HCT116 (cell line): ENCODE measurements at regions not wholly inside any gene's neighbourhood (a gene's known extent, or its start where the extent isn't known, plus 50 kb on each side); places are given as distances from the start of the nearest gene placed in this dataset.

Experiments used
- ATAC-seq: fragments of 200-7000 bp; cut with Tn5 transposase; 2 replicates; pipeline ENCODE4 v1.9.1; 2020; ENCODE audit warnings: mild to moderate bottlenecking, moderate library complexity
- BruUV-seq: library from RNA; stranded (reverse); fragments of 400-500 nt; replicated peaks from 2 replicates; lab custom pipeline; 2021; lab: Mats Ljungman, UMichigan
- CTCF ChIA-PET: fragments of 300-600 bp; sonication (Branson Sonifier 250); formaldehyde crosslinking; loops from one replicate; lab custom pipeline; 2021; ENCODE audit warnings: antibody characterized with exemption; lab: Charles Lee
- POLR2A ChIA-PET: fragments of 300-600, 350-600 bp; sonication (Branson Sonifier 250); formaldehyde crosslinking; loops from one replicate; lab custom pipeline; 2021; ENCODE audit warnings: antibody characterized with exemption; lab: Charles Lee
- RAD21 ChIA-PET, 2 experiments: fragments of 300-600 bp; sonication (Branson Sonifier 250); formaldehyde crosslinking; loops; one replicate each; lab custom pipeline; 2023; ENCODE audit warnings: low total read pairs in 2 of 2; ENCODE audit not compliant: uncharacterized antibody in 2 of 2, unreplicated experiment in 2 of 2, low non-redundant PET in 1 of 2; lab: Charles Lee
- DNase-seq: peaks from one replicate; pipeline ENCODE4 v3.0.0-alpha.2; 2010; ENCODE audit warnings: low read depth, low spot score
- H2AFZ ChIP-seq: fragments of 200-600 bp; shearing (Covaris generic), sonication (generic); 2 replicates; pipeline ENCODE4 v1.6.1; 2017; ENCODE audit warnings: low read depth, mixed run types, mixed read lengths, antibody characterized with exemption, low read length; ENCODE audit not compliant: poor library complexity, severe bottlenecking
- H3K27ac ChIP-seq: 2 replicates; pipeline ENCODE4 v1.5.1; 2012; ENCODE audit warnings: low read depth, low read length
- H3K27me3 ChIP-seq: fragments of 200-600 bp; sonication (generic); 2 replicates; pipeline ENCODE4 v1.6.1; 2016; ENCODE audit warnings: mixed run types, low read length, mixed read lengths; ENCODE audit not compliant: insufficient read depth
- H3K36me3 ChIP-seq, 2 experiments: fragments of 200-500 bp in 1 of 2; fragments of 200-600 bp in 1 of 2; sonication (Bioruptor generic) in 1 of 2; sonication (generic) in 1 of 2; 2 replicates each; pipeline versions ENCODE4 v1.5.1 to v1.6.1; 2014 to 2016; ENCODE audit warnings: low read length in 2 of 2, inconsistent platforms in 1 of 2, mixed read lengths in 1 of 2, mixed run types in 1 of 2; ENCODE audit not compliant: insufficient read depth in 2 of 2, control insufficient read depth in 1 of 2
- H3K4me1 ChIP-seq, 2 experiments: fragments of 200-600 bp in 1 of 2; sonication (generic) in 1 of 2; 2 replicates each; pipeline versions ENCODE4 v1.5.1 to v1.6.1; 2012 to 2017; ENCODE audit warnings: low read length in 2 of 2, inconsistent platforms in 1 of 2, mild to moderate bottlenecking in 1 of 2, mixed read lengths in 1 of 2, mixed run types in 1 of 2, moderate library complexity in 1 of 2; ENCODE audit not compliant: insufficient read depth in 2 of 2, control insufficient read depth in 1 of 2
- H3K4me2 ChIP-seq: fragments of 200-600 bp; sonication (generic); 2 replicates; pipeline ENCODE4 v1.6.1; 2017; ENCODE audit warnings: mixed run types, low read length, mixed read lengths
- H3K4me3 ChIP-seq, 2 experiments: fragments of 200-600 bp in 1 of 2; sonication (generic) in 1 of 2; replicated peaks in 1 of 2; 2 replicates each; pipeline ENCODE4 v1.5.1; 2011 to 2016; ENCODE audit warnings: low read length in 2 of 2, control low read depth in 1 of 2, low read depth in 1 of 2, mild to moderate bottlenecking in 1 of 2, mixed read lengths in 1 of 2, mixed run types in 1 of 2
- H3K79me2 ChIP-seq: fragments of 200-600 bp; sonication (generic); 2 replicates; pipeline ENCODE4 v1.6.1; 2017; ENCODE audit warnings: mild to moderate bottlenecking, mixed run types, low read length, moderate library complexity, mixed read lengths; ENCODE audit not compliant: insufficient read depth
- H3K9ac ChIP-seq: fragments of 200-600 bp; sonication (generic); 2 replicates; pipeline ENCODE4 v1.6.1; 2016; ENCODE audit warnings: low read length, mixed read lengths
- H3K9me2 ChIP-seq: fragments of 200-600 bp; sonication (generic), shearing (Covaris generic); 2 replicates; pipeline ENCODE4 v1.6.1; 2017; ENCODE audit warnings: mixed run types, mild to moderate bottlenecking, moderate library complexity; ENCODE audit not compliant: insufficient read depth
- H3K9me3 ChIP-seq, 2 experiments: fragments of 200-500 bp in 1 of 2; fragments of 200-600 bp in 1 of 2; sonication (Bioruptor generic) in 1 of 2; sonication (generic) in 1 of 2; 2 replicates each; pipeline ENCODE4 v1.6.1; 2014 to 2017; ENCODE audit warnings: low read length in 2 of 2, mixed read lengths in 2 of 2, inconsistent platforms in 1 of 2, low read depth in 1 of 2, mild to moderate bottlenecking in 1 of 2, mixed run types in 1 of 2, moderate library complexity in 1 of 2; ENCODE audit not compliant: control insufficient read depth in 1 of 2, insufficient read depth in 1 of 2
- H4K20me1 ChIP-seq: fragments of 200-600 bp; sonication (generic), shearing (Covaris generic); 2 replicates; pipeline ENCODE4 v1.6.1; 2017; ENCODE audit warnings: mixed run types, mild to moderate bottlenecking, moderate library complexity; ENCODE audit not compliant: insufficient read depth
- CBX3 ChIP-seq: IDR thresholded peaks from 2 replicates; pipeline ENCODE4 v1.6.1; 2012; ENCODE audit warnings: low read depth
- CEBPB ChIP-seq: IDR thresholded peaks from 2 replicates; pipeline ENCODE4 v1.6.1; 2012; ENCODE audit warnings: low read depth
- EGR1 ChIP-seq: IDR thresholded peaks from 2 replicates; pipeline ENCODE4 v1.6.1; 2012; ENCODE audit warnings: low read depth
- ELF1 ChIP-seq: IDR thresholded peaks from 2 replicates; pipeline ENCODE4 v1.6.1; 2012; ENCODE audit warnings: low read depth, borderline replicate concordance
- FOSL1 ChIP-seq: IDR thresholded peaks from 2 replicates; pipeline ENCODE4 v1.6.1; 2012; ENCODE audit warnings: low read depth
- JUND ChIP-seq: IDR thresholded peaks from 2 replicates; pipeline ENCODE4 v1.6.1; 2012
- MAX ChIP-seq: IDR thresholded peaks from 2 replicates; pipeline ENCODE4 v1.6.1; 2012
- POLR2A ChIP-seq: IDR thresholded peaks from 2 replicates; pipeline ENCODE4 v1.7.0; 2011; ENCODE audit warnings: borderline replicate concordance; ENCODE audit not compliant: insufficient read depth, insufficient read length; ENCODE audit errors: extremely low read depth
- POLR2AphosphoS5 ChIP-seq: IDR thresholded peaks from 2 replicates; pipeline ENCODE4 v1.6.1; 2011; ENCODE audit warnings: mild to moderate bottlenecking, low read depth, low read length, moderate library complexity
- REST ChIP-seq: IDR thresholded peaks from 2 replicates; pipeline ENCODE4 v1.6.1; 2012; ENCODE audit warnings: low read depth
- TCF7L2 ChIP-seq: IDR thresholded peaks from 2 replicates; pipeline ENCODE4 v1.7.0; 2011; ENCODE audit warnings: borderline replicate concordance, inconsistent platforms; ENCODE audit not compliant: insufficient read depth, insufficient read length; ENCODE audit errors: extremely low read depth
- YY1 ChIP-seq: IDR thresholded peaks from 2 replicates; pipeline ENCODE4 v1.6.1; 2011; ENCODE audit warnings: low read length, low read depth, moderate library complexity, mild to moderate bottlenecking; ENCODE audit not compliant: insufficient replicate concordance; ENCODE audit errors: extremely low read depth
- ZBTB33 ChIP-seq: IDR thresholded peaks from 2 replicates; pipeline ENCODE4 v1.6.1; 2011; ENCODE audit warnings: mild to moderate bottlenecking, low read length, moderate library complexity; ENCODE audit not compliant: insufficient replicate concordance; ENCODE audit errors: extremely low read depth
- ZFX ChIP-seq: fragments of 450-650 bp; IDR thresholded peaks from 2 replicates; pipeline ENCODE4 v1.6.1; 2017
- intact Hi-C: fragments of 100-400 bp; cut with micrococcal nuclease; formaldehyde crosslinking; loops from 2 replicates; pipeline ENCODE4 v1.10.0; 2022
- TF ChIP-seq, protein P1 (sequence below), 3 experiments: fragments of 200-600 bp in 1 of 3; sonication (generic) in 1 of 3; IDR thresholded peaks in 2 of 3; conservative IDR thresholded peaks in 1 of 3; 2 replicates each; pipeline ENCODE4 v1.5.1; 2012 to 2017; ENCODE audit warnings: low read depth in 2 of 3, low read length in 2 of 3, antibody characterized with exemption in 1 of 3, borderline replicate concordance in 1 of 3, control low read depth in 1 of 3, mild to moderate bottlenecking in 1 of 3, mixed read lengths in 1 of 3, mixed run types in 1 of 3, moderate library complexity in 1 of 3; ENCODE audit not compliant: insufficient read depth in 1 of 3
- TF ChIP-seq, protein P2 (sequence below): IDR thresholded peaks from 2 replicates; pipeline ENCODE4 v1.6.1; 2012

DNA sequence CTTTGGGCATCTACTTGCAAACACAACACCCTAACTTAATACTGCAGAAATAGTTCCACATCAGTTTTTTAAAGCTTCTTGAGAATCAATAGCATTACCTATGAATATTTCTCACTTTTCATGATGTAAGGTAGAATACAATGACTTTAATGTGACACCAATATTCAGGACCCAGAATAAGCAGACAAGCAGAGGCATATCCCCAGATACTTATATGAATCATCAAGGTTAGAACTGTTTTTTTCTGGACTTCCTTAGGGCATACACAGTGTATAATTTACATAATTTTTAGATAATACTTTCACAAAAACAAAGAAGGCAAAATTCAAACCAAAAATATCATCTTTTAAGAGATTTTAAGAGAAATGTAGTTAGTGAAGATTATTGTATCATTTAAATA is 885.8 kb downstream of the FSCB start:
- no TSS peak for BruUV-seq
- intact Hi-C loops, result no loop called here
- ChIA-PET CTCF (no interaction called here), POLR2A (no interaction called here), RAD21 (no interaction called here)
- DNase-seq, result no peak
- Histone ChIP-seq H3K9me3 (no peaks in the 10 kb centered on the region), H3K27me3 (no peaks in the 10 kb centered on the region), H4K20me1 (no peaks in the 10 kb centered on the region), H3K4me3 (no peak overlapping the region), H3K9ac (no peak overlapping the region), H3K4me1 (no peaks in the 10 kb centered on the region), H3K79me2 (no peaks in the 10 kb centered on the region), H2AFZ (no peak overlapping the region), H3K9me2 (no peaks in the 10 kb centered on the region), H3K27ac (no peak overlapping the region), H3K36me3 (no peaks in the 10 kb centered on the region), H3K4me2 (no peak overlapping the region)
- no peak for TF ChIP-seq ZFX
- no peak for TF ChIP-seq FOSL1
- TF ChIP-seq EGR1, result no peak
- TF ChIP-seq POLR2A, result no peak
- TF ChIP-seq CBX3, result no peak
- TF ChIP-seq, protein P1, sequence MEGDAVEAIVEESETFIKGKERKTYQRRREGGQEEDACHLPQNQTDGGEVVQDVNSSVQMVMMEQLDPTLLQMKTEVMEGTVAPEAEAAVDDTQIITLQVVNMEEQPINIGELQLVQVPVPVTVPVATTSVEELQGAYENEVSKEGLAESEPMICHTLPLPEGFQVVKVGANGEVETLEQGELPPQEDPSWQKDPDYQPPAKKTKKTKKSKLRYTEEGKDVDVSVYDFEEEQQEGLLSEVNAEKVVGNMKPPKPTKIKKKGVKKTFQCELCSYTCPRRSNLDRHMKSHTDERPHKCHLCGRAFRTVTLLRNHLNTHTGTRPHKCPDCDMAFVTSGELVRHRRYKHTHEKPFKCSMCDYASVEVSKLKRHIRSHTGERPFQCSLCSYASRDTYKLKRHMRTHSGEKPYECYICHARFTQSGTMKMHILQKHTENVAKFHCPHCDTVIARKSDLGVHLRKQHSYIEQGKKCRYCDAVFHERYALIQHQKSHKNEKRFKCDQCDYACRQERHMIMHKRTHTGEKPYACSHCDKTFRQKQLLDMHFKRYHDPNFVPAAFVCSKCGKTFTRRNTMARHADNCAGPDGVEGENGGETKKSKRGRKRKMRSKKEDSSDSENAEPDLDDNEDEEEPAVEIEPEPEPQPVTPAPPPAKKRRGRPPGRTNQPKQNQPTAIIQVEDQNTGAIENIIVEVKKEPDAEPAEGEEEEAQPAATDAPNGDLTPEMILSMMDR (IDR thresholded peaks at IDR 0.05 in 2 of 3, conservative IDR thresholded peaks at IDR 0.05 in 1 of 3; ENCODE audit: borderline replicate concordance in 1 of 3, insufficient read depth in 1 of 3, low read depth in 2 of 3, low read length in 2 of 3), result no peak
- TF ChIP-seq, protein P2, sequence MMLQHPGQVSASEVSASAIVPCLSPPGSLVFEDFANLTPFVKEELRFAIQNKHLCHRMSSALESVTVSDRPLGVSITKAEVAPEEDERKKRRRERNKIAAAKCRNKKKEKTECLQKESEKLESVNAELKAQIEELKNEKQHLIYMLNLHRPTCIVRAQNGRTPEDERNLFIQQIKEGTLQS, result no peak
- no peak for TF ChIP-seq CEBPB
- TF ChIP-seq TCF7L2, result no peak
- TF ChIP-seq ELF1, result no peak
- no peak for TF ChIP-seq YY1
- no peak for TF ChIP-seq ZBTB33
- no peak for TF ChIP-seq JUND
- no peak for TF ChIP-seq MAX
- no peak for TF ChIP-seq REST
- TF ChIP-seq POLR2AphosphoS5, result no peak
- ATAC-seq, result no peak
